ENCODE measurements at regions not wholly inside any gene's neighbourhood (a gene's known extent, or its start where the extent isn't known, plus 50 kb on each side); places are given as distances from the start of the nearest gene placed in this dataset. TPM values are rescaled to one million over a fixed set of nuclear protein-coding genes. Genes with fewer than 3 reads are reported as not detected.
"Not testable (repeated sequence)": the region's sequence is repeated elsewhere in the genome, so short reads cannot be mapped to it uniquely, and the experiment has no call there.

DNA sequence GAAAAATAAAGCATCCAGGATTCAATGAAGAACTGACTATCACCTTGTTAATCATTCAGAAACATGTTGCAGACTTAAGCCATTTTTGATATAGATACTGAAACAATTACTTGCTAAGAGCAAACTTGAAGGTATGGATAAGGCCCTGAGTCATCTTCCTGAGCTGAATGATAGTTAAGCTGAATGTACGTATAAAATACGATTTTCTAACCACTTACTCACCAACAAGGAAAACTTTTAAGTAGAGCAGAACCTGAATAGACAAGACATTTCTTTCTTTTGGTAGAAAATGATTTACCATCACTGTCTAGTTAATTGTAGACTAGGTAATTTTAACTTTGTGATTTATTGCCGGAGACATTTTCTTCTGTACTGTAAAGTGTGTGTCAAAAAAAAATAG, 261.2 kb downstream of the RTP5 start:
- not testable (repeated sequence) for H2AK5ac ChIP-seq (ENCODE audit: low read length); H3K23ac ChIP-seq (ENCODE audit: low read length); H3K56ac ChIP-seq (ENCODE audit: low read length); H3K79me1 ChIP-seq (ENCODE audit: low read length); H2BK120ac ChIP-seq (ENCODE audit: low read depth, low read length); H2BK5ac ChIP-seq (ENCODE audit: low read length); H3K4ac ChIP-seq (ENCODE audit: low read depth, low read length); H4K5ac ChIP-seq (ENCODE audit: low read length); H3K18ac ChIP-seq (ENCODE audit: low read length); H2BK15ac ChIP-seq (replicated peaks; ENCODE audit: low read depth); H3K27ac ChIP-seq (ENCODE audit: low read depth, low read length); H3K4me3 ChIP-seq (ENCODE audit: low read length); H3K4me1 ChIP-seq (ENCODE audit: control insufficient read depth, low read depth, low read length); H3K36me3 ChIP-seq (ENCODE audit: control insufficient read depth, insufficient read depth, low read length); H3K79me2 ChIP-seq (ENCODE audit: control insufficient read depth, insufficient read depth, low read length); H3K9ac ChIP-seq (ENCODE audit: low read length); H4K8ac ChIP-seq (ENCODE audit: low read depth, low read length); H3K27me3 ChIP-seq (ENCODE audit: insufficient read depth, low read length, poor library complexity); DNase-seq; H3K4me2 ChIP-seq (ENCODE audit: low read length)
- WGBS (ENCODE audit: extremely low coverage, insufficient coverage, low lambda C conversion rate): no CpG with 5 or more reads among the region's 3 CpGs

DNA sequence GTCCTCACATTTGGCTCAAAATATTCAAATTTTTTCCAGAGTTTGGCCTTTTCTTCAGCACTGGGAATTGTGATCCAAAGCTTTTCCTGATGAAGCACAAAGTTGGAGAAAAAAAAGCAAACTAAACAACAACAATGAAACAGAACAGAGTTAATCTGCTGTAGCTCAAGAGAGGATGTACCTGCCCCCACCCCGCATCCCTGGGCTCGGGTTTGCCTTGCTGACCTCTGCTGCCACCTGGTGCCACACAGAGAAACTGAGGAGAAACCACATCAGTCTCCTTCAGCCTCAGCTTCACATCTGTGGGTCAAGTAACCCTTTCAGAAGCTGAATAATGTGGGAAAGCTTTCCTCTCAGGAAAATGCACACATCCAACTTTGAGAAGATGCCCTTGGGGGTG, 290.4 kb downstream of the RTP5 start:
- not testable (repeated sequence) for H3K79me1 ChIP-seq (ENCODE audit: low read length); H3K56ac ChIP-seq (ENCODE audit: low read length); H2BK15ac ChIP-seq (replicated peaks; ENCODE audit: low read depth); H2BK5ac ChIP-seq (ENCODE audit: low read length); H3K27me3 ChIP-seq (ENCODE audit: insufficient read depth, low read length, poor library complexity); DNase-seq; H4K5ac ChIP-seq (ENCODE audit: low read length); H2AK5ac ChIP-seq (ENCODE audit: low read length); H3K23ac ChIP-seq (ENCODE audit: low read length); H3K4me3 ChIP-seq (ENCODE audit: low read length); H3K18ac ChIP-seq (ENCODE audit: low read length); H3K9ac ChIP-seq (ENCODE audit: low read length); H3K4me1 ChIP-seq (ENCODE audit: control insufficient read depth, low read depth, low read length); H3K4me2 ChIP-seq (ENCODE audit: low read length); H2BK120ac ChIP-seq (ENCODE audit: low read depth, low read length); H3K4ac ChIP-seq (ENCODE audit: low read depth, low read length); H4K8ac ChIP-seq (ENCODE audit: low read depth, low read length); H3K36me3 ChIP-seq (ENCODE audit: control insufficient read depth, insufficient read depth, low read length); H3K79me2 ChIP-seq (ENCODE audit: control insufficient read depth, insufficient read depth, low read length); H3K27ac ChIP-seq (ENCODE audit: low read depth, low read length)
- no CpG with 5 or more reads among the region's 2 CpGs for WGBS (ENCODE audit: extremely low coverage, insufficient coverage, low lambda C conversion rate)

DNA sequence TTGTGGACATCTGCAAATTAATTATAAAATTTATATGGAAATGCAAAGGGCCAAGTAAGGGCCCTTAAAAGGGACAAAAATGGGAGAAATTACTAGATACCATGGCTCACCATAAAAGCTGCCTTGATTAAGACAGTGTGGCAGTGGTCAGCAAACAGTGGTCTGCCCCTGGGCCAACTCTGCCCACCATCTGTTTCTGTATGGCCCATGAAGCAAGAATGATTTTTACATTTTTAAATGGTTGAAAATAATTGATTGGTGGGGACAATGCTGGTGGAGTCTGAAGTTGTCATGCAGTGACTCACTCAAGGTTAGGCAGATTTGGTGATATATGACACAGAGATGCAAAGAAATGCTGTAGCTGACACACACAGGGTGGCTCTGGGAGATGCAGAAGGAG, 295.6 kb downstream of the RTP5 start:
- not testable (repeated sequence) for H3K27ac ChIP-seq (ENCODE audit: low read depth, low read length); H3K4me1 ChIP-seq (ENCODE audit: control insufficient read depth, low read depth, low read length); H2AK5ac ChIP-seq (ENCODE audit: low read length); DNase-seq; H3K79me2 ChIP-seq (ENCODE audit: control insufficient read depth, insufficient read depth, low read length); H3K9ac ChIP-seq (ENCODE audit: low read length); H3K4me2 ChIP-seq (ENCODE audit: low read length); H2BK120ac ChIP-seq (ENCODE audit: low read depth, low read length); H2BK15ac ChIP-seq (replicated peaks; ENCODE audit: low read depth); H3K4me3 ChIP-seq (ENCODE audit: low read length); H3K56ac ChIP-seq (ENCODE audit: low read length); H3K27me3 ChIP-seq (ENCODE audit: insufficient read depth, low read length, poor library complexity); H4K8ac ChIP-seq (ENCODE audit: low read depth, low read length); H3K4ac ChIP-seq (ENCODE audit: low read depth, low read length); H3K36me3 ChIP-seq (ENCODE audit: control insufficient read depth, insufficient read depth, low read length); H3K23ac ChIP-seq (ENCODE audit: low read length); H3K79me1 ChIP-seq (ENCODE audit: low read length); H2BK5ac ChIP-seq (ENCODE audit: low read length); H3K18ac ChIP-seq (ENCODE audit: low read length); H4K5ac ChIP-seq (ENCODE audit: low read length)

DNA sequence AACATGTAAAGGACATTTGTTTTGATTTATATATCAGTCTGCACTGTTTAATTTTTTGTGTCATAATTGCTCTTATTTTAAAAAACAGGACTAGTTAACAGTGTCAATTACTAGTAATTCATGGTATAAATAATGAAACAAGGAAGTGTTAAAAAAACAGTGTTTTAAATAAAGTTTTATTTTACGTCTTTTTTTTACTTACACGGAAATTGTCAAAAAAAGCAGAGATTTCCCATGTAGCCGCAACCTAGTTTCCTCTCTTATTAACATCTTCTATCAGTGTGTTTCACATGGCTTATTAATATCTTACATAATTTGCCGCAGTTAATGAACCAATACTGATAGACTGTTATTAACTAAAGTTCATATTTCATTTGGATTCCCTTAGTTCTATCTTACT, 301.8 kb downstream of the RTP5 start:
- not testable (repeated sequence) for H3K56ac ChIP-seq (ENCODE audit: low read length); H3K79me2 ChIP-seq (ENCODE audit: control insufficient read depth, insufficient read depth, low read length); H3K79me1 ChIP-seq (ENCODE audit: low read length); DNase-seq; H3K4me1 ChIP-seq (ENCODE audit: control insufficient read depth, low read depth, low read length); H3K4me2 ChIP-seq (ENCODE audit: low read length); H3K4ac ChIP-seq (ENCODE audit: low read depth, low read length); H3K27me3 ChIP-seq (ENCODE audit: insufficient read depth, low read length, poor library complexity); H3K18ac ChIP-seq (ENCODE audit: low read length); H4K8ac ChIP-seq (ENCODE audit: low read depth, low read length); H3K23ac ChIP-seq (ENCODE audit: low read length); H2AK5ac ChIP-seq (ENCODE audit: low read length); H2BK5ac ChIP-seq (ENCODE audit: low read length); H3K9ac ChIP-seq (ENCODE audit: low read length); H3K36me3 ChIP-seq (ENCODE audit: control insufficient read depth, insufficient read depth, low read length); H4K5ac ChIP-seq (ENCODE audit: low read length); H3K27ac ChIP-seq (ENCODE audit: low read depth, low read length); H2BK120ac ChIP-seq (ENCODE audit: low read depth, low read length); H2BK15ac ChIP-seq (replicated peaks; ENCODE audit: low read depth); H3K4me3 ChIP-seq (ENCODE audit: low read length)
- WGBS (ENCODE audit: extremely low coverage, insufficient coverage, low lambda C conversion rate): no CpG with 5 or more reads among the region's 4 CpGs

Small RNAs in the stretch of these regions (small RNA-seq; reads per million reads assigned to genes)
- gene CICP10 (ENCODE audit: insufficient read depth): not detected
- gene SEPT14P2 (ENCODE audit: insufficient read depth): not detected

Measured in mesendoderm (in vitro differentiated cells).